HG03442 (cell line): ENCODE measurements at regions not wholly inside any gene's neighbourhood (a gene's known extent, or its start where the extent isn't known, plus 50 kb on each side); places are given as distances from the start of the nearest gene placed in this dataset.

Experiments
- ATAC-seq: cut with Tn5 transposase; IDR thresholded peaks from one replicate; pipeline ENCODE4 v1.9.1; 2021; ENCODE audit warnings: mild to moderate bottlenecking, moderate library complexity; ENCODE audit not compliant: unreplicated experiment

DNA sequence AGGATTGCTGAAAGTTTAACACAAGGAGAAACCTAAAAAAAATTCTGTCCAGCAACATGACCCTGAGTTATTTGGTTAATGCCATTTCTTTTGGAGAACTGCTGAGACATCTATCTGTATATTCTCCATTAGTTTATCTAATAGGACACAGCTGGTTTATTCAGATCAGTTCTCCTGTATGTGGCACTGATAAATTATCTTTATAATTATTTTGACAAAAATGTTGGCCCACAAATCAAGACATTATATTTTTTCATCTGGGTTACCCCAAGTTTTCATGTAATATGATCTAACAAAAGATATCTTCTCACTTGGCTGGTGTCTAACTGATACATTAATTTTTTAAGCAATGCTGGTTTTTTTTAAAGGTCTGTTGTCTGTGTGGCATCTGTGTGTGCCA lies 231.4 kb downstream of the KLF12 start:
- no peak for ATAC-seq

DNA sequence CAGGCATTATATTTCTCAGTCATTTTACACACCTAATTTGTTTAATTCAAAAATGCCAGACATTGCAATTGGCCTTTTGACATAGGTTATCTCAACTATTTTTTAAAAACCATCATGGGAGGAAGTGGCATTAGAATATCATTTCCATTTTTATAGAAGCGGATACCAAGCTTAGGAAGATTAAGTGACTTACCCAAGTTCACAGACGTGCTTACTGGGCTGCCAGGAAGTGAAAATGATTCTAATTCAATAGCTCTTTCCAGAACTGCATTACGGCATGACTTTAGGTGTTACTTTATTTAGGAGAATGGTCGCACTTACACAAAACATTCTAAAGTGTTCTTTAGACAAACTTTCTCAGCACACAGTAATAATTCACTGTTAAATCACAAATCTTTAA lies 231.9 kb downstream of the KLF12 start:
- ATAC-seq: no peak

- ATAC-seq: no peak
Observed at GRCh38 chr13:73901324-73902068, 232.7 kb downstream of the KLF12 start.

DNA sequence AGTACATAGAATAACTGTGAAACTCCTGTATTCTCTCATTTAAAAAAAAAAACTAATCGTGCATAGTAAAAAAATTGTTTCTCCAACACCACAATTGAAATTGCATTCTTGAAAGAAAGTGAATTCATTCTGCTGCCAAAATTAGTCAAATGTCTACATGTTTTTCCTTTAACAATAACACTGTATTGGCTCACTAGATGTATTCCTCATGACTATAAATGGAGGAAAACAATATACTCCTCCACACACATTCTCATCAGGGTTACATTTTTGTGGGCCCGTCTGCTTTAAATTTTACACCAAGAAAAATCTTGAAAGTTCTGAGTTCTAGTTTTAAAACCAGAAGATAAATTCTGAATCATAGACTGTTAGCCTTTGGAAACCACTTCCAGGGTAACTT lies 233.6 kb downstream of the KLF12 start:
- no peak for ATAC-seq

DNA sequence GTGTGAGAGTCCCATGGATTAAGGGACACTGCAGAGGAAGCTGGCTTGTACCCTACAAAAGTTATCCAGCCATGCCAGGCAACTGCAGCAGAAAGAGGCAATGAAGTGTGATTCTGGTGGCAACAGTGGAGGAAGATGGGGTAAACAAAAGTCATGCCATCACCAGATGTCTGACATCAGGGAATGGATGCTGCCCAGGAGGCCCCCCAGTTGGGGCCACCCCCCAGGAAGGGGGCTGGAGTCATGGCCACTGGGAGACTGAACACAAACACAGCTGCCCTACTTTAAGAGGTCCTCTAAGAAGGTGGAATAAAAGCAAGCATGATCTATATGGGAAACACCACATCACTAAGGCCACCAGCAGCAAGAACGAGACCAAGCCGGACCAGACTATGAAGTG lies 235.3 kb downstream of the KLF12 start:
- ATAC-seq: no peak

DNA sequence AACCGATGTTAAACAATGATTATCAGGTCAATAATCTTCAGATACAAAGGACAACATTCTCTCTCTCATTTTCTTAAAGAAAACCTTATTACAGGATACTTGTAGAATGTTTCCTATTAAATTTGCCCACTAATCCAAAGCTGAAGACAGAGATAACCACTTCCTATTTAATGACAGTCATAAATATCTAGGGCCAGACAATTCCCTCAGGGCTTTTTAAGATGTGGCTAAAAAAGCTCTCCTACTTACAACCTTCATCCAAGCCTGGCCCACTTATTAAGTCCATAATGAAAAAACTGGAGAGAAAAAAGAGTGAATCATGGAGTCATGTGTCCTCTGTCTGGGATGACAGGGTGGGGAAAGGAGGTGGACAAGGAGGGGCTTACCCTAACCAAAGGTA lies 235.9 kb downstream of the KLF12 start:
- no peak for ATAC-seq

DNA sequence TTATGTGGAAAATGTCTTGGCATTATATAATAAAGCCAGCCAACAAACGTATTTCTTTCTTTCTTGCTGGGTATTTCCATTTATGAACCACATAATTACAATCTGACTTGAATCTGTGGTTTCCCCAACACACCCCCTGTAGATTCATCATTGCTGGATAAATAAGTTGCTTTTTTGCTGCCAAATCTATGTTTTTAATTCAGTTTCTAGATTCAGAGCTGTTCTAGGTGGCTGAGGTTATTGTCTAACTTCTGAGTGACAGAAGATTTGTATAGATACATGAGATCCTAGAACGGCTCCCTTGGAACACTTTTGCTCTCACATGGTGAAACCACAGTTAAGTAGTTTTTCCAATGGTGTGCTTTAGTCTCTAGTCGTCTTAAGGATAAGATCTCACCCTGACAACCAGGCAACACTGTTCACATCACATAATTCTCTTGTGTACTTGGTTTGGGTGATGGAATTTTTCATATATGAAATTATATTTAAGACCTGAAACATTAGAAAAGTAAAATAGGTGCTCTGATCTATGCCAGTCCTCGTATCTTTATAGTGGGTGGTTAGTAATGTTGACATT lies 239.1 kb downstream of the KLF12 start:
- ATAC-seq: no peak

DNA sequence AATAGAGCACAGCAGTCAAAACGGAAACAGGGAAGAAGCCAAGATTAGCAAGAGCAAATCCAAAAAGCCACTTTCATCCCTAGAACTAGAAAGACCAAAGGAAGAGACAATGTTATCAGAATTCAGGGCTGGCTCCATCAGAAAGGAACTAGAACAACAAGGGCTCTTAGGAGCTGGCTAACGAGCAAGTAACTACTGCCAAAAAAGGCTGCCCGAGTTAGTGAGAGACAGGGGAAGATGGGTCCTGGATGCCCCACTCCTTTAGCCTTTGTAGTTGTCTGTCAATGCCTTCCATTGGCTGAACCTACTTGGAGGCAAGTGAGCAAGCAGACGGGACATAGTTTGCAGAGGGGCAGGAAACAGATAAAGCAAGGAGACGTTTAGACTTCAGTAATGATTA lies 240.4 kb downstream of the KLF12 start:
- no peak for ATAC-seq

DNA sequence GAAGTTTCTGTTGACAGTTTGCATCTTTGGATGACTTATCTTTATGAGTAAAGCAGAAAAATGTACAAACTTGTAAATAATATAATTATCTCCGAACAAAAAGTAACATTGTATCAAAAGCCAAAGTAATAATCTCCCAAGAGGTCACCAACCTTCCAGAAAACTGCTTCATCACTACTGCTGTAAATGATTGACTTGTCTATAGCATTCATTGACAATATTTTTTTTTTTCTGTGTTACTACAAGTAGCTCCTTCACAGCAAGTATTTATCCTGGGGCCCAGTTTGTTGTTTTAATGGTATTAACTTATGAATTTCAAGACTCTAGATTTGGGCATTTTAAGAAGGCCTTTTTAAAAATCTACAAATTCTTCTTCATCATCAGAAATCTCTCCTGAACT lies 242.4 kb downstream of the KLF12 start:
- no peak for ATAC-seq

GRCh38 chr13:73883162-73883561 lies 251.0 kb downstream of the KLF12 start:
- ATAC-seq: no peak

DNA sequence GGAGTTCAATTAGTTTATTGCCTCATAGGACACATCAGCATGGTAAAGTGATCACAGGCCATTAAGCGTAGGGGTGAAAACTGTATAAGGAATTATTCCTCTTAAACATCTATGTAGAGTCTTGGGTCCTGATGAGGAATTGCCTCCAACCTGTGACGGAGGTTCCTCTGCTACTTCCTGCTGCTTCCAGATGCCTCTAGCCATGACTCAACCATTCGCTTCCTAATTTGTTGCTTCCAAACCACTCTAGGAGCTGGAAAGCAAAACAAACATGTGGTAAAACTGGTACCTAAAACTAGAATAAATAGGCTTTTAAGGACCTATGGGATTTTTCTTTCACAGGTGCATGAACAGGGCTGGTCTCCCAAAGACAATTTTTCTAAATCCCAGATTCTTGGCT lies 253.8 kb downstream of the KLF12 start:
- no peak for ATAC-seq

DNA sequence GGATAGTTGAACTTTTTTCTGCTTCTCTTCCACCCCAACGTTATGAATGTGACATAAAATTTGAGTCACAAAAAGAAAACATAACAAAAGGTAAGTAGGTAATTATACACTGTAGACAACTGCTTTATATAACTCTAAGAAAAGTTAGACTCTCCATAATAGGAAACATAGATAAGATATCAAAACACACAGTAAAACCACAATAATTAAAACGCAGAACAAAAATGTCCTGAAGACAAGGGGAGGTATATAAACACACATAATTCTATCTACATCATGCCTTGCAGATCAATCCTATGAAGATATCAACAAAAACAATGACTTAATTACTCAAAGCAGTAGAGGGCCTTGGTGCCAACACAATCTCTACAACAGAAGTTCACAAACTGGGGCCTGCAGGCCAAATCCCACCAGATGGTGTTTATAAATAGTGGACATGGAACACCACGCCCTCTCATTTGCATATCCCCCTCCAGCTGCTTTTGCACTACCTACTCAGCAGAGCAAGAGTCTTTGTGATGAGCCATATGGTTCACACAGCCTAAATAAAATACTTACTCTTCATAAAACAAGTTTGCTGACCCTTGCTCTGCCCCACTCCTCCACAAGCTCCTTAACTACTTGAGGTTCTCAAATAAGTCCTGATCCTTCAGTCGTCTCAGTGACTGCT lies 254.7 kb downstream of the KLF12 start:
- no peak for ATAC-seq

GRCh38 chr13:73877399-73877798 lies 256.8 kb downstream of the KLF12 start:
- no peak for ATAC-seq

GRCh38 chr13:73876323-73876722 lies 257.9 kb downstream of the KLF12 start:
- no peak for ATAC-seq

DNA sequence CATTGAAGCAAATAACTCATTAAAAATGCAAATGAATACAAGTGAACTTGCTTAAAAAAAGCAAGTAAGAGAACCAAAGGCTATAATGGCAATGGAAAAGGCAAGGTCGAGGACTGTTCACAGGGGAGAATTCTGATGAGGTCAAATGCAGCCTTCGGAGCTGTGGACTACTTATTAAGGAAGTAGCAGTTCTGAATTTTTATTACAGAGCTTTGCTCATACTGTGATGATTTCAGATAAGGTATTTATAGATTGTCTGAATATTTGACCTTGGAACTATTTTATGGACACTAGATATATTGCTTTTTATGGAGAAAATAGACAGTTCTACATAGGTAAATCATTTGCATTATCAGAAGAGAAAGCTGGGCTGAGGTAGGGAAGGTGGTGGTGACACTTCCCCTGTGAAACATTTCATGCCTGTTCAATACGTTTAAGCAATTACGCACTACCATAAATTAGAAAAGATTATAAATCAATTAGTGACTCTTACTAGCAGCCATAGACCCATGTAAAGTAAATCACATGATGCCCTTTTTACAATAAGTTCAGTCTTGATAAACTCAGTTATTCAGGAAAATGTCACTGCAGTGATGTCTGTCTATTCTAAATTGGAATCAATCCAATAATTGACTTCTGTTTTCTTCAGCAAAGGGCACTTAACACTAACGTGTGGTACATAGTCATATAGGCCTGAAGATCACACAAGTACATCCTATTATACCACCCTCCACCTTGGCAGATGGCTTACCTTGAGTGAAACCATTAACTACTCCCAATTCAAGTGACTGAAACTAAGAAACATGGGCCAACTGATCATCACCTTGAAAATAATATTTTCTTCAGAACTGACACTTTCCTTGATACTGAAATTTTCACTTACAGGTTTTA lies 260.0 kb downstream of the KLF12 start:
- no peak for ATAC-seq

- ATAC-seq: no peak
Observed at GRCh38 chr13:73872397-73872796, 261.8 kb downstream of the KLF12 start.

GRCh38 chr13:73870970-73871935 lies 263.0 kb downstream of the KLF12 start:
- no peak for ATAC-seq

- ATAC-seq: no peak
Observed at GRCh38 chr13:73870036-73870741, 264.0 kb downstream of the KLF12 start.

DNA sequence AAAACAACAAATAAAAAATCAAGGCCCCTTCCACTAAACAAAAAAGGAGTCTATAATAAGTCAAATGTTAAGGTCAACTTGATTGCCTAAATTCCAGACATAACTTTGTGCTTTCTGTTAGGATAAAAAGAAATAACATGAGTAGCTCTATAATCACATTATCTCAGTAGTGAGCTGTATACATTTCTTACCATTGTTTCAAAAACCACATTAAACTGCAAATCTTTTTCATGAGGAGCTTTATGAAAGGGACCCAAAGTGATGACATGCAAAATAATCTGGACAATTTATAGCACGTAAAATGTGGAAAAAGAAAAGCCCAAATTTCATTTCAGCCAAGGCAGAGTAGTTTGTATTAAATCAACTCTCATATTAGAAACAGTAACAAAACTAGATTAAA lies 269.2 kb downstream of the KLF12 start:
- no peak for ATAC-seq

DNA sequence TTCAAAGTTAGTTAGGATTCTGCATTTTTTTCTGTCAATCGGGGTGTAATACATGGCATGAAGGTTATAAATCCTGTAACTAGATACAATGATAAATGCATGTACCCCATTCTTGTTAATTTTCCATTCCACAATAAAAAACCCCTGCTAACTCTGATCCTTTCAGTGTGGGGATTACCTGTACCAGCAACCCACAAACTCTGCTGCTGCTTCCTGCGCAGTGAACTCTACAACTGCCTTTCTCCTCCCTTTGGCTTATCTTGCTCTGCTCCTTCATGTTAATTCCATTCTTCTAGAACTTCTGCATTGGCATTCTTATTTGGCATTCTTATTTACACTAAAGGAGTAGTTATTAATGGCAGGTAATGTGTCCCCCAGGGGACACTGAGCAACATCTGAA lies 273.1 kb downstream of the KLF12 start:
- no peak for ATAC-seq
